Ishikawa (cell line): ENCODE measurements at regions not wholly inside any gene's neighbourhood (a gene's known extent, or its start where the extent isn't known, plus 50 kb on each side); places are given as distances from the start of the nearest gene placed in this dataset.

Experiments used
- CEBPB ChIP-seq: IDR thresholded peaks from 2 replicates; pipeline ENCODE4 v1.6.1; 2012
- CREB1 ChIP-seq: IDR thresholded peaks from 2 replicates; pipeline ENCODE4 v1.6.1; 2012; ENCODE audit warnings: low read depth
- EGR1 ChIP-seq: IDR thresholded peaks from 2 replicates; pipeline ENCODE4 v1.6.1; 2012
- EP300 ChIP-seq: IDR thresholded peaks from 2 replicates; pipeline ENCODE4 v1.6.1; 2012; ENCODE audit warnings: borderline replicate concordance
- FOXM1 ChIP-seq: IDR thresholded peaks from 2 replicates; pipeline ENCODE4 v1.6.1; 2012; ENCODE audit warnings: low read depth, borderline replicate concordance
- NFIC ChIP-seq: IDR thresholded peaks from 2 replicates; pipeline ENCODE4 v1.6.1; 2012
- RAD21 ChIP-seq: IDR thresholded peaks from 2 replicates; pipeline ENCODE4 v1.6.1; 2012; ENCODE audit warnings: low read depth
- REST ChIP-seq: IDR thresholded peaks from 2 replicates; pipeline ENCODE4 v1.6.1; 2012; ENCODE audit warnings: low read depth, mild to moderate bottlenecking
- TAF1 ChIP-seq: IDR thresholded peaks from 2 replicates; pipeline ENCODE4 v1.6.1; 2012; ENCODE audit warnings: low read depth, mild to moderate bottlenecking
- TCF12 ChIP-seq: IDR thresholded peaks from 2 replicates; pipeline ENCODE4 v1.6.1; 2012; ENCODE audit warnings: low read depth
- TEAD4 ChIP-seq: IDR thresholded peaks from 2 replicates; pipeline ENCODE4 v1.6.1; 2012
- YY1 ChIP-seq: IDR thresholded peaks from 2 replicates; pipeline ENCODE4 v1.6.1; 2012; ENCODE audit warnings: low read depth
- ZBTB7A ChIP-seq: IDR thresholded peaks from 2 replicates; pipeline ENCODE4 v1.6.1; 2012; ENCODE audit warnings: low read depth
- TF ChIP-seq, protein P1 (sequence below): IDR thresholded peaks from 2 replicates; pipeline ENCODE4 v1.6.1; 2012
- TF ChIP-seq, protein P2 (sequence below): IDR thresholded peaks from 2 replicates; pipeline ENCODE4 v1.6.1; 2012

- TF ChIP-seq RAD21 (no peak), CEBPB (no peak), ZBTB7A (no peak), TEAD4 (no peak), FOXM1 (no peak), EGR1 (no peak), TAF1 (no peak), YY1 (no peak), REST (no peak), CREB1 (no peak), NFIC (no peak), TCF12 (no peak), EP300 (no peak)
- TF ChIP-seq, protein P1, sequence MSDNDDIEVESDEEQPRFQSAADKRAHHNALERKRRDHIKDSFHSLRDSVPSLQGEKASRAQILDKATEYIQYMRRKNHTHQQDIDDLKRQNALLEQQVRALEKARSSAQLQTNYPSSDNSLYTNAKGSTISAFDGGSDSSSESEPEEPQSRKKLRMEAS = no peak
- TF ChIP-seq, protein P2, sequence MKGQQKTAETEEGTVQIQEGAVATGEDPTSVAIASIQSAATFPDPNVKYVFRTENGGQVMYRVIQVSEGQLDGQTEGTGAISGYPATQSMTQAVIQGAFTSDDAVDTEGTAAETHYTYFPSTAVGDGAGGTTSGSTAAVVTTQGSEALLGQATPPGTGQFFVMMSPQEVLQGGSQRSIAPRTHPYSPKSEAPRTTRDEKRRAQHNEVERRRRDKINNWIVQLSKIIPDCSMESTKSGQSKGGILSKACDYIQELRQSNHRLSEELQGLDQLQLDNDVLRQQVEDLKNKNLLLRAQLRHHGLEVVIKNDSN = no peak
Measured at GRCh38 chr4:81966676-81967075, 407.1 kb downstream of the HNRNPD start.

GRCh38 chr4:81965911-81966310, 407.9 kb downstream of the HNRNPD start:
- TF ChIP-seq, protein P1 = no peak
- TF ChIP-seq REST = no peak
- TF ChIP-seq, protein P2 = no peak
- no peak for TF ChIP-seq CEBPB
- TF ChIP-seq EP300 = no peak
- no peak for TF ChIP-seq YY1
- no peak for TF ChIP-seq TEAD4
- TF ChIP-seq TAF1 = no peak
- no peak for TF ChIP-seq ZBTB7A
- TF ChIP-seq RAD21 = no peak
- TF ChIP-seq TCF12 = no peak
- no peak for TF ChIP-seq EGR1
- TF ChIP-seq FOXM1 = no peak
- no peak for TF ChIP-seq CREB1

DNA sequence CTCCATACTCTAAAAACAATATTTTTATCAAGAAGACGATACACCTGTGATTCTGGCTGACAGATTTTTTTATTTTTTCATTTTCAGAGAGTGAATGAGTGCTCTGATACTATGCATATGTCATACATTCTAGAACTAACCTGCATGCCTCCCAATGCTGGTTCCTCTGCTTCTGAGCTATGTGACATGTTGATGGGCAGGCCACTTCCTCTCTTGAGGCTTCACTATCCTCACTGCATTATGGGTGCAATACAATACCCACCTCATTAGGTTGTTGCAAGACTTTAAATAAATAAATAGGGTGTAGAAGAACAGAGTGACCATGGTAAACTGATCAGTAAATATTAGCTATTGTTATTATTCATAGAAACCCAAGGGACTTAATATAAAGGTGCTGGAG, 408.3 kb downstream of the HNRNPD start:
- no peak for TF ChIP-seq CREB1
- TF ChIP-seq, protein P2 = no peak
- no peak for TF ChIP-seq REST
- TF ChIP-seq NFIC = no peak
- no peak for TF ChIP-seq TEAD4
- TF ChIP-seq ZBTB7A = no peak
- no peak for TF ChIP-seq RAD21
- TF ChIP-seq TCF12 = no peak
- no peak for TF ChIP-seq CEBPB
- TF ChIP-seq EGR1 = no peak
- no peak for TF ChIP-seq YY1
- TF ChIP-seq, protein P1 = no peak

DNA sequence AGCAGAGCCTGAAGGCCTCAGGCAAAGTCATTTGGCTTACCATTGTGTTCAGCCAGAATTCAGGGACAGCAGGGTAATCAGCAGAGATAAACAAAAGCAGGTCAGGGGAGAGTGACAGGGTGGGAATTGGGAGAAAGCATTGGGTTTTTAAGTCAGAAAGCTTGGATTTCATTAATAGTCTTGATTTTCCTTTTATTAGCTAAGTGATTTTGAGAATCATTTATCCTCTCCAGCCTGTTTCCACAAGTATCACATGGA, 410.1 kb downstream of the HNRNPD start:
- no peak for TF ChIP-seq NFIC
- TF ChIP-seq TCF12 = no peak
- no peak for TF ChIP-seq REST
- no peak for TF ChIP-seq EGR1
- TF ChIP-seq CEBPB = no peak
- no peak for TF ChIP-seq EP300
- TF ChIP-seq FOXM1 = no peak
- TF ChIP-seq CREB1 = no peak
- TF ChIP-seq TEAD4 = no peak
- no peak for TF ChIP-seq TAF1
- TF ChIP-seq, protein P2 = no peak
- TF ChIP-seq YY1 = no peak
- TF ChIP-seq, protein P1 = no peak
- no peak for TF ChIP-seq RAD21
- no peak for TF ChIP-seq ZBTB7A
